Endothelial cell of umbilical vein (primary cell): ENCODE measurements at regions not wholly inside any gene's neighbourhood (a gene's known extent, or its start where the extent isn't known, plus 50 kb on each side); places are given as distances from the start of the nearest gene placed in this dataset.

Source experiments
- EZH2 ChIP-seq: IDR thresholded peaks from 2 replicates; pipeline ENCODE4 v1.6.1; 2012; ENCODE audit warnings: borderline replicate concordance, low read depth, mild to moderate bottlenecking, moderate library complexity, low read length, inconsistent platforms; ENCODE audit not compliant: severe bottlenecking
- FOS ChIP-seq: IDR thresholded peaks from 2 replicates; pipeline ENCODE4 v1.6.1; 2011; ENCODE audit warnings: mild to moderate bottlenecking, low read length, moderate library complexity, borderline replicate concordance; ENCODE audit not compliant: insufficient read depth
- GATA2 ChIP-seq: IDR thresholded peaks from 2 replicates; pipeline ENCODE4 v1.7.0; 2011; ENCODE audit warnings: low read depth, mild to moderate bottlenecking, moderate library complexity, mixed read lengths, low read length; ENCODE audit not compliant: insufficient read length, insufficient read depth
- JUN ChIP-seq: IDR thresholded peaks from 2 replicates; pipeline ENCODE4 v1.6.1; 2011; ENCODE audit warnings: borderline replicate concordance, low read depth; ENCODE audit not compliant: insufficient read length, insufficient read depth
- MYC ChIP-seq: IDR thresholded peaks from one replicate; pipeline ENCODE4 v1.6.1; 2011; ENCODE audit warnings: mild to moderate bottlenecking, low read depth, low read length
- POLR2A ChIP-seq: IDR thresholded peaks from 2 replicates; pipeline ENCODE4 v1.6.1; 2012; ENCODE audit warnings: low read depth, mild to moderate bottlenecking, control low read depth, low read length
- POLR2AphosphoS5 ChIP-seq: IDR thresholded peaks from 2 replicates; pipeline ENCODE4 v1.6.1; 2012; ENCODE audit warnings: low read depth, mild to moderate bottlenecking, control low read depth, low read length, moderate library complexity; ENCODE audit not compliant: insufficient read depth
- TF ChIP-seq, protein P1 (sequence below), 2 donors: IDR thresholded peaks; 1 replicate in 1 of 2; 2 replicates in 1 of 2; pipeline ENCODE4 v1.5.1; 2011; ENCODE audit warnings: low read length in 2 of 2, mild to moderate bottlenecking in 2 of 2, moderate library complexity in 2 of 2, control low read depth in 1 of 2, inconsistent platforms in 1 of 2, low read depth in 1 of 2; ENCODE audit not compliant: insufficient read depth in 1 of 2; ENCODE audit errors: extremely low read depth in 1 of 2
- TF ChIP-seq, protein P2 (sequence below): IDR thresholded peaks from 2 replicates; pipeline ENCODE4 v1.6.1; 2011; ENCODE audit not compliant: insufficient read depth, insufficient read length

DNA sequence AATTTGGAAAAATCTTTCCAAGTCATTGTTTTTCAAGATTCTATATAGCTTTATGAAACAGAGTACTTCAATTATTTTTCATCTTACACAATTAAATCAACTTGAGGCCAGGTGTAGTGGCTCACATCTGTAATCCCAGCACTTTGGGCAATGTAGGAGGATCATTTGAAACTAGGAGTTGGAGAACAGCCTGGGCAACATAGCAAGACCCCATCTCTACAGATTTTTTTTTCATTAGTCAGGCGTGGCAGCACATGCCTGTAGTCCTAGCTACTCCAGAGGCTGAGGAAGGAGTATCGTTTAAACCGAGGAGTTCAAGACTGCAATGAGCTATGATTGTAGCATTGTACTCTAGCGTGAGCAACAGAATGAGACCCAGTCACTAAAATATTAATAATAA lies 72.9 kb downstream of the BMP4 start:
- TF ChIP-seq, protein P1, sequence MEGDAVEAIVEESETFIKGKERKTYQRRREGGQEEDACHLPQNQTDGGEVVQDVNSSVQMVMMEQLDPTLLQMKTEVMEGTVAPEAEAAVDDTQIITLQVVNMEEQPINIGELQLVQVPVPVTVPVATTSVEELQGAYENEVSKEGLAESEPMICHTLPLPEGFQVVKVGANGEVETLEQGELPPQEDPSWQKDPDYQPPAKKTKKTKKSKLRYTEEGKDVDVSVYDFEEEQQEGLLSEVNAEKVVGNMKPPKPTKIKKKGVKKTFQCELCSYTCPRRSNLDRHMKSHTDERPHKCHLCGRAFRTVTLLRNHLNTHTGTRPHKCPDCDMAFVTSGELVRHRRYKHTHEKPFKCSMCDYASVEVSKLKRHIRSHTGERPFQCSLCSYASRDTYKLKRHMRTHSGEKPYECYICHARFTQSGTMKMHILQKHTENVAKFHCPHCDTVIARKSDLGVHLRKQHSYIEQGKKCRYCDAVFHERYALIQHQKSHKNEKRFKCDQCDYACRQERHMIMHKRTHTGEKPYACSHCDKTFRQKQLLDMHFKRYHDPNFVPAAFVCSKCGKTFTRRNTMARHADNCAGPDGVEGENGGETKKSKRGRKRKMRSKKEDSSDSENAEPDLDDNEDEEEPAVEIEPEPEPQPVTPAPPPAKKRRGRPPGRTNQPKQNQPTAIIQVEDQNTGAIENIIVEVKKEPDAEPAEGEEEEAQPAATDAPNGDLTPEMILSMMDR (IDR thresholded peaks at IDR 0.05; ENCODE audit: extremely low read depth in 1 of 2, insufficient read depth in 1 of 2, low read depth in 1 of 2, low read length in 2 of 2) = no peak
- TF ChIP-seq POLR2A = no peak
- TF ChIP-seq FOS = no peak
- no peak for TF ChIP-seq JUN
- no peak for TF ChIP-seq POLR2AphosphoS5
- TF ChIP-seq EZH2 = no peak
- TF ChIP-seq, protein P2, sequence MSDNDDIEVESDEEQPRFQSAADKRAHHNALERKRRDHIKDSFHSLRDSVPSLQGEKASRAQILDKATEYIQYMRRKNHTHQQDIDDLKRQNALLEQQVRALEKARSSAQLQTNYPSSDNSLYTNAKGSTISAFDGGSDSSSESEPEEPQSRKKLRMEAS = no peak
- no peak for TF ChIP-seq MYC
- no peak for TF ChIP-seq GATA2
